ENCODE measurements at regions not wholly inside any gene's neighbourhood (a gene's known extent, or its start where the extent isn't known, plus 50 kb on each side); places are given as distances from the start of the nearest gene placed in this dataset.
"Not testable (repeated sequence)": the region's sequence is repeated elsewhere in the genome, so short reads cannot be mapped to it uniquely, and the experiment has no call there.

DNA sequence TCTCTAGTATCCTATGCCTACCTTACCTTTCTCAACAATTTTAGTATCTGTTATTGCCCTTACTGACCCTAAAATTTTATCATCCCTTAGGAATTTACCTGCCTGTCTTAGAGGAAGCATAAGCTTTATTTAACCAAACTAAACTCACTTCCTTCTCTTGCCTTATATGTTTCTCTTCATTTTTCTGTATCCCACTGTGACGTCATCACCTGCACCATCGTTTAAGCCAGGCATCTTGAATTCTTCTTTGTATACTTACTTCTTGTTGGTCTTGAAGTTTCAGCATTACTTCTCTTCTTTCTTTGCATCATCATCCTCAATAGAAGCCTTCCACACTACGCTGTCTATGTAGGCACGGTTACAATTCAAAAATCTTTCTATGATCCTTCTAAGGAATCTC lies 231.0 kb upstream of the SMIM30 start:
- CTCF ChIA-PET = no interaction called here
- DNase-seq (ENCODE audit: extremely low spot score) = no peak
- POLR2A ChIA-PET = no interaction called here
- TF ChIP-seq TARDBP (IDR thresholded peaks at IDR 0.05) = no peak
- no peak for TF ChIP-seq LEF1 (IDR thresholded peaks at IDR 0.05; ENCODE audit: borderline replicate concordance)
- TF ChIP-seq ELF4 (IDR thresholded peaks at IDR 0.05) = no peak
- no peak for TF ChIP-seq SP1 (IDR thresholded peaks at IDR 0.05)
- no peak for TF ChIP-seq NFRKB (IDR thresholded peaks at IDR 0.05)
- TF ChIP-seq FOXK2 (IDR thresholded peaks at IDR 0.05) = no peak
- TF ChIP-seq CTBP1 (IDR thresholded peaks at IDR 0.05; ENCODE audit: borderline replicate concordance) = no peak
- no peak for TF ChIP-seq FOXA1 (IDR thresholded peaks at IDR 0.05)
- TF ChIP-seq BHLHE40 (IDR thresholded peaks at IDR 0.05; ENCODE audit: borderline replicate concordance) = no peak
- no peak for TF ChIP-seq L3MBTL2 (conservative IDR thresholded peaks at IDR 0.05)
- TF ChIP-seq, protein P1, sequence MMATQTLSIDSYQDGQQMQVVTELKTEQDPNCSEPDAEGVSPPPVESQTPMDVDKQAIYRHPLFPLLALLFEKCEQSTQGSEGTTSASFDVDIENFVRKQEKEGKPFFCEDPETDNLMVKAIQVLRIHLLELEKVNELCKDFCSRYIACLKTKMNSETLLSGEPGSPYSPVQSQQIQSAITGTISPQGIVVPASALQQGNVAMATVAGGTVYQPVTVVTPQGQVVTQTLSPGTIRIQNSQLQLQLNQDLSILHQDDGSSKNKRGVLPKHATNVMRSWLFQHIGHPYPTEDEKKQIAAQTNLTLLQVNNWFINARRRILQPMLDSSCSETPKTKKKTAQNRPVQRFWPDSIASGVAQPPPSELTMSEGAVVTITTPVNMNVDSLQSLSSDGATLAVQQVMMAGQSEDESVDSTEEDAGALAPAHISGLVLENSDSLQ (IDR thresholded peaks at IDR 0.05) = no peak
- TF ChIP-seq FOXM1 (IDR thresholded peaks at IDR 0.05; ENCODE audit: borderline replicate concordance) = no peak
- TF ChIP-seq ARNT (IDR thresholded peaks at IDR 0.05) = no peak
- no peak for TF ChIP-seq SUZ12 (IDR thresholded peaks at IDR 0.05)
- no peak for TF ChIP-seq ZNF384 (IDR thresholded peaks at IDR 0.05)
- no peak for TF ChIP-seq HDGF (IDR thresholded peaks at IDR 0.05; ENCODE audit: borderline replicate concordance)

DNA sequence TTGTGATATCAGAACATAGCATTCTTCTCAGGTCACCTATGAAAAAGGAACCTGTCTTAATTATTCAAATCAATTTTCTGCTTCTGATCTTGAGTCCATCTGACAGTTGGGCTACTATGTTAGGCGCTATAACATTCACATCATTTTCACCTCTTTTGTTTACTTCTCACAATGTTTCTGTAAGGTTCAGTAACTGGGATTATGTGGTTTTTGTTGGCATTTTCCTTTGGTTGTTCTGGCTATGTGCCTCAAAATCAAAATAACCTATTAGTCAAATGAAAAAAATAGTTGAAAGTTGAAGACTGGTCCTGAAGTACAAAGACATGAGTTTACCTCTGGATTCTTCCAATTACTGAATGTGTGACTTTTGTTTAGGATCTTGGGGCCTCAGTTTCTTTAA lies 221.3 kb upstream of the SMIM30 start:
- TF ChIP-seq SP1 (IDR thresholded peaks at IDR 0.05) (no peak), SUZ12 (IDR thresholded peaks at IDR 0.05) (no peak), HDGF (IDR thresholded peaks at IDR 0.05; ENCODE audit: borderline replicate concordance) (no peak), FOXM1 (IDR thresholded peaks at IDR 0.05; ENCODE audit: borderline replicate concordance) (no peak)
- ChIA-PET POLR2A (no interaction called here), CTCF (no interaction called here)
- no peak for DNase-seq (ENCODE audit: extremely low spot score)

DNA sequence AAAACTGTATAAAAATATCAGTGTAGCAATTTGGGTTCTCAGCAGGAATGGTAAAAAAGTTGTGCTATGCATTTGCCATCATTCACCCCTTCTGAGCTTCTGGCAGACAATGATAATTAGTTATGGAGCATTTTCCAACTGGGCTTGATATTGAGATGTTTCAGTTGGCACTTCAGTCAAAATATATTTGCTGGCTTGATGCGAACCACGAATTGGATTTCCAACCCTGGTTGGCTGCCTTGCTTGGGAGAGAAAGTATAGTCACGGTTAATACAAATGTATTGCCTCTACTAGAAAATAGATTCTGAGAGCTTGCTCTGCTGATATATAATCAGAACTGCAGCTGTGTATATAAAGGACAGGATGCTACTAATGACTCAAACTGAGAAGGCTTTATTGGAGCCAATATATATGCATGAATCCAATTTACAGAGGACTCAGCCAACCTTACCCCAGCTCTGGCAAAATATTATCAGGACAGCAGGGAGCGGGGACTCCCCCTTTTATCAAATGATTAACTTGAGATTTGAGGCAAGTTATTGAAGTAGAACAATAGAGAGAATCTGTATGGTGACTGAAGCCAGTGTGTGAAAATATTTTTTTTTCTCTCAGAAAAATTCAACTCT lies 219.8 kb upstream of the SMIM30 start:
- ChIA-PET POLR2A (no interaction called here), CTCF (no interaction called here)
- DNase-seq (ENCODE audit: extremely low spot score) = no peak
- no peak for TF ChIP-seq SUZ12 (IDR thresholded peaks at IDR 0.05)
- TF ChIP-seq FOXK2 (IDR thresholded peaks at IDR 0.05) = no peak
- no peak for TF ChIP-seq ELF4 (IDR thresholded peaks at IDR 0.05)
- TF ChIP-seq L3MBTL2 (conservative IDR thresholded peaks at IDR 0.05) = no peak

DNA sequence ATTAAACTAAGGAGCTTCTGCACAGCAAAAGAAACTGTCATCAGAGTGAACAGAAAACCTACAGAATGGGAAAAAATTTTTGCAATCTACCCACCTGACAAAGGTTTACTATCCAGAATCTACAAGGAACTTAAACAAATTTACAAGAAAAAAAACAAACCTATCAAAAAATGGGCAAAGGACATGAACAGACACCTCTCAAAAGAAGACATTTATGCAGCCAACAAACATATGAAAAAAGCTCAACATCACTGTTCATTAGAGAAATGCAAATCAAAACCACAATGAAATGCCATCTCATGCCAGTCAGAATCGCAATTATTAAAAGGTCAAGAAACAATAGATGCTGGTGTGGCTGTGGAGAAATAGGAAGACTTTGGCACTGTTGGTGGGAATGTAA lies 218.5 kb upstream of the SMIM30 start:
- DNase-seq (ENCODE audit: extremely low spot score); CTCF ChIA-PET; POLR2A ChIA-PET: not testable (repeated sequence)

DNA sequence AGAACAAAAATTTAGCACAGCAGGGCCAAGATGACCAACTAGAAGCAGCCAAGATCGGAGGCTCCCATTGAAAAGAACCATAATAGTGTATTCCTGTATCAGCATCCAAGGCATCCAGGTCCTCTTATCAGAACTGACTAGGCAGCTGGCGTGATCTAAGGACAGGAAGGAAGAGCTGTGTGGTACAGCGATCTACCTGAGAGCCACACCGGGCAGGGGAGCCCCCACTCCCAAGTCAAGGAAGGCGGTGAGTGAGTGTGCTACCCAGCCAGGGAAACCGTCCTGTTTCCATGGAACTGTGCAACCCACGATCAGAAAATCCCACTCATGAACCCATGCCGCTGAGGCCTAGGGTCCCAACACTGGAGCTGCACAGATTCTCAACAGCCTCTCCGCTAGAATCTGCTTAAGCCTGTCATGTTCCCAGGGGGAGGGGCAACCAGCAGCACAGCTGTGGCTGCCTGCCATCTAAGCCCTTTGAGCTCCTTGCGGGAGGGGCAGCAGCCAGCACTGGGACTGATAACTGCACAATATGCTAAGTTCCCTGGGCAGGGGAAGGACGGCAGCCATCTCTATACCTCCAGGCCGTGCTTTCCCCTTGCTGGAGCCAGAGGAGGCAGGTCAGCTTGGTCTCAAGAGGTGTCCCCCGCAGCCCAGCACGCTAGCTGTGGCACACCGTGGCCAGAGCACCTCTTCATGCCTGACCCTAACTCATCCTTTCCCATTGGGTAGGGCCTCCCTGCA lies 213.0 kb upstream of the SMIM30 start:
- TF ChIP-seq, protein P1 (IDR thresholded peaks at IDR 0.05) = no peak
- TF ChIP-seq ZNF384 (IDR thresholded peaks at IDR 0.05) (no peak), BHLHE40 (IDR thresholded peaks at IDR 0.05; ENCODE audit: borderline replicate concordance) (no peak), ELF4 (IDR thresholded peaks at IDR 0.05) (no peak), L3MBTL2 (conservative IDR thresholded peaks at IDR 0.05) (no peak), FOXM1 (IDR thresholded peaks at IDR 0.05; ENCODE audit: borderline replicate concordance) (no peak), SP1 (IDR thresholded peaks at IDR 0.05) (no peak), FOXK2 (IDR thresholded peaks at IDR 0.05) (no peak), LEF1 (IDR thresholded peaks at IDR 0.05; ENCODE audit: borderline replicate concordance) (no peak), TARDBP (IDR thresholded peaks at IDR 0.05) (no peak), FOXA1 (IDR thresholded peaks at IDR 0.05) (no peak), SUZ12 (IDR thresholded peaks at IDR 0.05) (no peak), CTBP1 (IDR thresholded peaks at IDR 0.05; ENCODE audit: borderline replicate concordance) (no peak), HDGF (IDR thresholded peaks at IDR 0.05; ENCODE audit: borderline replicate concordance) (no peak), ARNT (IDR thresholded peaks at IDR 0.05) (no peak)
- ChIA-PET POLR2A (no interaction called here), CTCF (no interaction called here)
- no peak for DNase-seq (ENCODE audit: extremely low spot score)

DNA sequence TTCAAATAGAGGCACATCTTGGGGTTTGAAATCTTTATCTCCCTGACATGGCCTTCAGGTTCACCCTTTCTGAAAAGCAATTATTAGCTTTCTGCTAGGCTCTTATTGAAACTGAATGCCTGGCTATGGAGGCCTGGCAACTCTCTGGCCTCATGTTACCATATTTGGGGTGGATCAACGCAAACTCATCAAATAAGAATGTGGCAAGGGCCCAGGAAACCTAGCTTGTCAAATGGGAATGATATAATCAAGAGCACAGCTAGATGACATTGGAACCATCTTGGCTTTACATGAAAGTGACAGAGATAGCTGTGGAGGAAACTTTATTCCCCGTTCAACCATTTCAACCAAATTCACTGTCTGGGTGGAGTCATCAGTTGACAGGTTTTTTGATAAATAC lies 202.8 kb upstream of the SMIM30 start:
- no peak for TF ChIP-seq LEF1 (IDR thresholded peaks at IDR 0.05; ENCODE audit: borderline replicate concordance)
- ChIA-PET CTCF (no interaction called here), POLR2A (no interaction called here)
- DNase-seq (ENCODE audit: extremely low spot score) = no peak

DNA sequence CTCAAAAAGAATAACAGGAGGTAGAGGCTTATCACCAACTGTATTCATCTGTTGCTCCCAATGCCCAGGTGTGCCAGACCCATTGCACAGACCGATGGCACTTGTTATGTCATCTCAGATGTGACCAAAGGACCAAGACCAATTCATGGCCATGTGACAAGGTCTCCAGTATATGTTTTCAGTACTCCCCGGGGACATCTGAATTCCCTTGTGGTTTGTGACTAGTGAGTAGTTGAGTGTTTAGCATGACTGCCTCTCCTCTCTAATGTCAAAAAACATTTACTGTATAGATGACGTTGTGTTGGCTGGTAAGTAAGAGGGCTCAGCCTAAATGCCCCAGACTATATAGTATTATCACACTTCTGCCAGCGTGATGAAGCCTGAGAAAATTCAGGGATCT lies 202.1 kb upstream of the SMIM30 start:
- no peak for DNase-seq (ENCODE audit: extremely low spot score)
- ChIA-PET CTCF (no interaction called here), POLR2A (no interaction called here)
- TF ChIP-seq BHLHE40 (IDR thresholded peaks at IDR 0.05; ENCODE audit: borderline replicate concordance) (no peak), FOXK2 (IDR thresholded peaks at IDR 0.05) (no peak), ZNF384 (IDR thresholded peaks at IDR 0.05) (no peak), NFRKB (IDR thresholded peaks at IDR 0.05) (no peak), SUZ12 (IDR thresholded peaks at IDR 0.05) (no peak), TARDBP (IDR thresholded peaks at IDR 0.05) (no peak), SP1 (IDR thresholded peaks at IDR 0.05) (no peak), ELF4 (IDR thresholded peaks at IDR 0.05) (no peak), CTBP1 (IDR thresholded peaks at IDR 0.05; ENCODE audit: borderline replicate concordance) (no peak), ARNT (IDR thresholded peaks at IDR 0.05) (no peak), FOXM1 (IDR thresholded peaks at IDR 0.05; ENCODE audit: borderline replicate concordance) (no peak), L3MBTL2 (conservative IDR thresholded peaks at IDR 0.05) (no peak)

Data from HEK293T (cell line).